NCI-H460 (cell line): ENCODE measurements at regions not wholly inside any gene's neighbourhood (a gene's known extent, or its start where the extent isn't known, plus 50 kb on each side); places are given as distances from the start of the nearest gene placed in this dataset.
"Not testable (repeated sequence)": the region's sequence is repeated elsewhere in the genome, so short reads cannot be mapped to it uniquely, and the experiment has no call there.

ENCODE experiments used
- DNase-seq: peaks from one replicate; pipeline ENCODE4 v3.0.0-alpha.2; 2016; ENCODE audit warnings: low read depth; ENCODE audit errors: extremely low read depth

GRCh38 chr2:221999717-222000116, 299.1 kb downstream of the PAX3 start:
- no peak for DNase-seq

GRCh38 chr2:221999166-221999565, 299.6 kb downstream of the PAX3 start:
- no peak for DNase-seq

- no peak for DNase-seq
These were observed 301.1 kb downstream of the PAX3 start for GRCh38 chr2:221997683-221998082.

- peak; percentile 23 for DNase-seq
These were observed 301.7 kb downstream of the PAX3 start for GRCh38 chr2:221997100-221997499.

- no peak for DNase-seq
These were observed 303.9 kb downstream of the PAX3 start for GRCh38 chr2:221994926-221995325.

GRCh38 chr2:221984376-221984775, 314.4 kb downstream of the PAX3 start:
- not testable (repeated sequence) for DNase-seq

- DNase-seq: no peak
These were observed 316.8 kb downstream of the PAX3 start for GRCh38 chr2:221981912-221982470.

- no peak for DNase-seq
These were observed 323.6 kb downstream of the PAX3 start for GRCh38 chr2:221975151-221975550.

- DNase-seq: no peak
These were observed 324.9 kb downstream of the PAX3 start for GRCh38 chr2:221973902-221974301.

- no peak for DNase-seq
These were observed 325.3 kb downstream of the PAX3 start for GRCh38 chr2:221973502-221973901.

GRCh38 chr2:221972813-221973478, 325.9 kb downstream of the PAX3 start:
- DNase-seq: no peak

- DNase-seq: no peak
These were observed 328.4 kb downstream of the PAX3 start for GRCh38 chr2:221970389-221970788.

GRCh38 chr2:221969830-221970144, 329.0 kb downstream of the PAX3 start:
- no peak for DNase-seq

- peak; percentile 30 for DNase-seq
These were observed 329.5 kb downstream of the PAX3 start for GRCh38 chr2:221969087-221969829.

GRCh38 chr2:221962186-221962585, 336.6 kb downstream of the PAX3 start:
- DNase-seq: no peak

- DNase-seq: no peak
These were observed 337.2 kb downstream of the PAX3 start for GRCh38 chr2:221961561-221961960.

- no peak for DNase-seq
These were observed 340.6 kb downstream of the PAX3 start for GRCh38 chr2:221958224-221958623.

GRCh38 chr2:221948076-221948475, 350.7 kb downstream of the PAX3 start:
- DNase-seq: no peak

GRCh38 chr2:221944452-221944851, 354.3 kb downstream of the PAX3 start:
- DNase-seq: not testable (repeated sequence)

GRCh38 chr2:221943076-221943810, 355.6 kb downstream of the PAX3 start:
- no peak for DNase-seq

GRCh38 chr2:221931251-221931991, 359.3 kb upstream of the EPHA4 start:
- no peak for DNase-seq
